Mesendoderm (in vitro differentiated cells): ENCODE measurements at regions not wholly inside any gene's neighbourhood (a gene's known extent, or its start where the extent isn't known, plus 50 kb on each side); places are given as distances from the start of the nearest gene placed in this dataset.

ENCODE experiments used
- DNase-seq: peaks from one replicate; pipeline ENCODE4 v3.0.0; 2013
- H2AK5ac ChIP-seq: 2 replicates; pipeline ENCODE4 v1.6.1; 2013; ENCODE audit warnings: low read length, inconsistent platforms
- H2BK120ac ChIP-seq: 2 replicates; pipeline ENCODE4 v1.6.1; 2013; ENCODE audit warnings: low read depth, mild to moderate bottlenecking, low read length, moderate library complexity, mixed read lengths
- H2BK15ac ChIP-seq: replicated peaks from 2 replicates; pipeline ENCODE4 v1.6.1; 2013; ENCODE audit warnings: low read depth, mild to moderate bottlenecking, moderate library complexity
- H2BK5ac ChIP-seq: 2 replicates; pipeline ENCODE4 v1.6.1; 2013; ENCODE audit warnings: low read length, inconsistent platforms
- H3K18ac ChIP-seq: 2 replicates; pipeline ENCODE4 v1.6.1; 2013; ENCODE audit warnings: mild to moderate bottlenecking, low read length, mixed read lengths
- H3K23ac ChIP-seq: one replicate; pipeline ENCODE4 v1.6.1; 2013; ENCODE audit warnings: low read length
- H3K27ac ChIP-seq: 2 replicates; pipeline ENCODE4 v1.5.1; 2013; ENCODE audit warnings: low read depth, mild to moderate bottlenecking, inconsistent platforms, low read length, moderate library complexity
- H3K27me3 ChIP-seq: 2 replicates; pipeline ENCODE4 v1.6.1; 2013; ENCODE audit warnings: low read length, control low read depth, mild to moderate bottlenecking, inconsistent platforms; ENCODE audit not compliant: insufficient read depth, poor library complexity
- H3K36me3 ChIP-seq: 2 replicates; pipeline ENCODE4 v1.6.1; 2013; ENCODE audit warnings: low read length, inconsistent platforms; ENCODE audit not compliant: control insufficient read depth, insufficient read depth
- H3K4ac ChIP-seq: one replicate; pipeline ENCODE4 v1.6.1; 2013; ENCODE audit warnings: low read depth, mild to moderate bottlenecking, low read length, moderate library complexity
- H3K4me1 ChIP-seq: 2 replicates; pipeline ENCODE4 v1.6.1; 2013; ENCODE audit warnings: low read depth, low read length, inconsistent platforms; ENCODE audit not compliant: control insufficient read depth
- H3K4me2 ChIP-seq: 2 replicates; pipeline ENCODE4 v1.6.1; 2013; ENCODE audit warnings: low read length
- H3K4me3 ChIP-seq: 2 replicates; pipeline ENCODE4 v1.5.1; 2013; ENCODE audit warnings: mild to moderate bottlenecking, low read length
- H3K56ac ChIP-seq: one replicate; pipeline ENCODE4 v1.6.1; 2013; ENCODE audit warnings: low read length
- H3K79me1 ChIP-seq: 2 replicates; pipeline ENCODE4 v1.6.1; 2013; ENCODE audit warnings: low read length, inconsistent platforms
- H3K79me2 ChIP-seq: 2 replicates; pipeline ENCODE4 v1.6.1; 2013; ENCODE audit warnings: mild to moderate bottlenecking, low read length; ENCODE audit not compliant: control insufficient read depth, insufficient read depth
- H3K9ac ChIP-seq: 2 replicates; pipeline ENCODE4 v1.6.1; 2013; ENCODE audit warnings: low read length, inconsistent platforms
- H4K5ac ChIP-seq: one replicate; pipeline ENCODE4 v1.6.1; 2013; ENCODE audit warnings: low read length
- H4K8ac ChIP-seq: one replicate; pipeline ENCODE4 v1.6.1; 2013; ENCODE audit warnings: low read depth, mild to moderate bottlenecking, control low read depth, low read length, moderate library complexity
- WGBS: extraction: QIAGEN DNeasy Blood & Tissue Kit; methylation state at CpG from one replicate; pipeline ENCODE4 v1.1.7; 2013; ENCODE audit warnings: low lambda C conversion rate, missing lambda C conversion rate; ENCODE audit not compliant: insufficient coverage; ENCODE audit errors: extremely low coverage; 5-methylcytosine and 5-hydroxymethylcytosine counted together

DNA sequence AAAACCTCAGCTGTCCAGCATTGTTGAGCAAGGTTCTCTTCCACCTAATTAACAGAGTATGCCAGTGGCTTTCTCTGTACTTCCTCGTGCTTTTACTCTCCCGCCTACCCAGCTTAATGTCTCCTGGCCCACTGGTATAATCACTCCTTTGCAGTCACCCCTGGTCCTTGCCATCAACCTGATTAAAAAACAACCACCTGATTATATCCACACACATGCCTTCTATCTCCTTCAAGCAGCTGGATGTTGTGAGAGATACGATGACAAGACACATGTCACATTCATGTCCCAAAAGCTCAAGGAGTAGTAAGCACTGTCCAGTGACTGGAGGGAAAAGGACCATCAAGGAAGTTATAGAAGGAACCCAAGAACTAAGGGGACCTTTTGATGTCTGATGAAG, 241.3 kb upstream of the GRIP1 start:
- H2AK5ac ChIP-seq = no peak overlapping the region
- H3K4me1 ChIP-seq = no peaks in the 10 kb centered on the region
- no peak for DNase-seq
- no peak overlapping the region for H2BK15ac ChIP-seq
- no peak overlapping the region for H4K8ac ChIP-seq
- H2BK120ac ChIP-seq = no peak overlapping the region
- H3K27me3 ChIP-seq = no peaks in the 10 kb centered on the region
- no peak overlapping the region for H3K4me3 ChIP-seq
- H3K9ac ChIP-seq = no peak overlapping the region
- H3K18ac ChIP-seq = no peak overlapping the region
- H2BK5ac ChIP-seq = no peak overlapping the region
- H3K4ac ChIP-seq = no peak overlapping the region
- H3K23ac ChIP-seq = no peak overlapping the region
- no peak overlapping the region for H4K5ac ChIP-seq
- no peak overlapping the region for H3K56ac ChIP-seq
- H3K36me3 ChIP-seq = no peaks in the 10 kb centered on the region
- no peaks in the 10 kb centered on the region for H3K79me2 ChIP-seq
- H3K4me2 ChIP-seq = no peak overlapping the region
- no CpG with 5 or more reads among the region's 3 CpGs for WGBS
- H3K27ac ChIP-seq = no peak overlapping the region
- no peaks in the 10 kb centered on the region for H3K79me1 ChIP-seq

DNA sequence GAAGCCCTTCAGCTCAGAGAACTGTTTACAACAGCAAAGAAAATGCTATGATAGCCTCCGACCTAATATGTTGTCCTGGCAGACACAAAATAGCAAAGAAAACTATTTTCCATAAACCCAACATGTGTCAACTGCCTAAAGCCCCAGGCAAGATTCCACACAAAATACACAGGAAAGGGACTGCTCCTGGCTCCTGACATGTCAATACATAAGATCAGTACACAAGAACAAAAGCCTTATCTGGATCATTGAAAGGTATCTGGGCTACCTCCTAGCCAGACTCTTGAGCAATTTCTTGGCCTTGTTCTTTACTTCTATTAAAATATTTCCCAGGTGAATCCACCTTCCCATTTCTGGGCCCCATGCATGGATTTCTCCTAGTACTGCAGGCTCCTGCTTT, 242.3 kb upstream of the GRIP1 start:
- no CpG with 5 or more reads among the region's 1 CpG for WGBS
- Histone ChIP-seq H3K27me3 (no peaks in the 10 kb centered on the region), H2BK5ac (no peak overlapping the region), H3K56ac (no peak overlapping the region), H3K18ac (no peak overlapping the region), H3K4ac (no peak overlapping the region), H4K5ac (no peak overlapping the region), H3K79me1 (no peaks in the 10 kb centered on the region), H3K27ac (no peak overlapping the region), H2AK5ac (no peak overlapping the region), H3K36me3 (no peaks in the 10 kb centered on the region), H3K4me2 (no peak overlapping the region), H4K8ac (no peak overlapping the region), H2BK120ac (no peak overlapping the region), H3K4me3 (no peak overlapping the region), H3K9ac (no peak overlapping the region), H3K79me2 (no peaks in the 10 kb centered on the region), H3K23ac (no peak overlapping the region), H3K4me1 (no peaks in the 10 kb centered on the region), H2BK15ac (no peak overlapping the region)
- DNase-seq = no peak

DNA sequence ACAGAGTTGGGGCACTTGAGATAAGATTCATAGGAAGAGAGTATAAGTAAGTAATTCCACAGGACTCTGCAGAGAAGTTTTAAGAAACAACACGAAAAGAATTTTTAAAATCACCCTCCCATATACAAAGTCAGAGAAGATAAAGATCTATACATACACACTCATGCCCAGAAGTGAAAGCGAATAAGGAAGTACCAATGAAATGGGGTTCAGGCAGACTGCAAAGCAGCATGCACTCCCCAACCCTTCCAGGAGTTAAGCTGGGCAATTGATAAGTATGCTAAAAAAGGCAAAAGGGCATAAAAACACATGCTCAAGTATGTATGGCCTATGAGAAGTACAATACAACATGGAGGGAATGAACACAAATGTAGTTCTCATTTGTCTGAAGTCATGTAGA, 246.2 kb upstream of the GRIP1 start:
- H4K5ac ChIP-seq = no peak overlapping the region
- H3K27ac ChIP-seq = no peak overlapping the region
- no peak overlapping the region for H3K9ac ChIP-seq
- H3K4ac ChIP-seq = no peak overlapping the region
- no peak for DNase-seq
- H3K18ac ChIP-seq = no peak overlapping the region
- H2AK5ac ChIP-seq = no peak overlapping the region
- H3K79me1 ChIP-seq = no peaks in the 10 kb centered on the region
- H2BK15ac ChIP-seq = no peak overlapping the region
- H3K56ac ChIP-seq = no peak overlapping the region
- H3K36me3 ChIP-seq = no peaks in the 10 kb centered on the region
- no peaks in the 10 kb centered on the region for H3K27me3 ChIP-seq
- no peaks in the 10 kb centered on the region for H3K79me2 ChIP-seq
- no peak overlapping the region for H3K4me2 ChIP-seq
- no peaks in the 10 kb centered on the region for H3K4me1 ChIP-seq
- no peak overlapping the region for H4K8ac ChIP-seq
- WGBS = no CpG with 5 or more reads among the region's 2 CpGs
- H2BK120ac ChIP-seq = no peak overlapping the region
- no peak overlapping the region for H3K4me3 ChIP-seq
- no peak overlapping the region for H3K23ac ChIP-seq
- H2BK5ac ChIP-seq = no peak overlapping the region

DNA sequence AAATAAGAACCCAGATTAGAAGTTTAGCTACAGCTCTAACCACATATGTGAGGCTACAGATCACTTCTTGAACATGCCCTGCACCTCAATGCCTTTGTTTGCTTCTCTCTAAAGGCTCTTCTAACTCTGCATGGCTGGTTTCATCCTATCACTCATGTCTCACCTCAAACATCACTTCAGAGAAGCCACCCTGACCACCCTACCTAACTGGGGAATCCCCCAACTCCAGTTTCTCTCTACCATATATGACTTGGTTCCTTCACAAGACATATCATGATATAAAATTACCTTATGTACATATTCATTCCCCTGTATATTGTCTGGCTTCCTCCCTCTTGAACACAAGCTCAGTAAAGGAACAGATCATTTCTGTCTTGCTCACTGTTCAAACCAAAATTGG, 250.2 kb upstream of the GRIP1 start:
- Histone ChIP-seq H3K4ac (no peak overlapping the region), H2BK15ac (no peak overlapping the region), H3K27me3 (no peaks in the 10 kb centered on the region), H4K8ac (no peak overlapping the region), H3K36me3 (no peaks in the 10 kb centered on the region), H2AK5ac (no peak overlapping the region), H3K79me1 (no peaks in the 10 kb centered on the region), H3K23ac (no peak overlapping the region), H3K9ac (no peak overlapping the region), H2BK5ac (no peak overlapping the region), H3K79me2 (no peaks in the 10 kb centered on the region), H4K5ac (no peak overlapping the region), H3K4me1 (no peaks in the 10 kb centered on the region), H3K56ac (peak overlapping the region; percentile 7), H2BK120ac (no peak overlapping the region), H3K4me3 (no peak overlapping the region), H3K27ac (no peak overlapping the region), H3K4me2 (no peak overlapping the region), H3K18ac (no peak overlapping the region)
- DNase-seq = no peak

DNA sequence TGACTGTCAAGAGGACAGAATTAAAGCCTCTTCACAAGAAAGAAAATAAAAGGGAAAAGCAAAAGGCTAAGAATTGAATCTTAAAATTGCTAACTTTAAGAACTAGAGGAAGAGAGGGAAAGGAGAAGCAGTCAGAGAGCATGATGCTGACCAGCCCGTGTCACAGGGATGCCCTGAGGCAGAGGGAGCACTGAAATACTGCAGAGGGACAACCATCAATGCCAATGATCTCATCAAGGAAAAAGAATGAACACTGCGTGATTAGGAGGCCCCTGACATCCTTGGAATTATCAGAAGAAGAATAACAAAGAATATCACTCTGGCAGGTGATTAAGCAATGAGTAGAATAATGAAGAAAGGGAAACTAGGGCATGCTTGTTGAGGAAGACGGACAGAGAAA, 252.2 kb upstream of the GRIP1 start:
- H3K4me1 ChIP-seq = no peaks in the 10 kb centered on the region
- WGBS = no CpG with 5 or more reads among the region's 3 CpGs
- no peak overlapping the region for H2AK5ac ChIP-seq
- H3K56ac ChIP-seq = no peak overlapping the region
- H4K5ac ChIP-seq = no peak overlapping the region
- no peak overlapping the region for H2BK5ac ChIP-seq
- no peak overlapping the region for H3K9ac ChIP-seq
- H3K23ac ChIP-seq = no peak overlapping the region
- H3K4ac ChIP-seq = no peak overlapping the region
- H2BK15ac ChIP-seq = no peak overlapping the region
- no peak overlapping the region for H2BK120ac ChIP-seq
- no peak overlapping the region for H3K18ac ChIP-seq
- no peak overlapping the region for H3K4me3 ChIP-seq
- no peaks in the 10 kb centered on the region for H3K36me3 ChIP-seq
- H3K79me1 ChIP-seq = no peaks in the 10 kb centered on the region
- no peaks in the 10 kb centered on the region for H3K79me2 ChIP-seq
- no peak for DNase-seq
- no peak overlapping the region for H3K27ac ChIP-seq
- H3K27me3 ChIP-seq = no peaks in the 10 kb centered on the region
- H4K8ac ChIP-seq = no peak overlapping the region
- no peak overlapping the region for H3K4me2 ChIP-seq

DNA sequence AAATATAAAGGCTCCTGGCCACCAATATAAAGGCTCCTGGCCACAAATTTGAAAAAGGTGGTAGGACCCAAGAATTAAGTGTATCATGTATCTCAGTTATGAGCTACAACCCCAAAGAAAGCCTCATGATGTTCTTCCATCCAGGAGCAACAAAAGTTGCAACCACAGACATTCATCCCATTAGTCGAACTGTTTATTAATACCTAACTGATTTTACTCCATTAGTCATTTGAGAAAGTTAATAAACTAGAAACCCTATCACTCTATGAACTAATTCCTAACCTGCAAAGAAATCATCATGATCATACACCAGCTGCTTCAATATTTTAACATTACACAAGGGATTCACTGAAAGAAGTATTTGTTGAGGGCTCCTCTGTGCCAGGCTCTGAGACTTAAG, 253.2 kb upstream of the GRIP1 start:
- no peak overlapping the region for H3K4ac ChIP-seq
- H2BK5ac ChIP-seq = no peak overlapping the region
- H2BK15ac ChIP-seq = no peak overlapping the region
- no peak overlapping the region for H3K4me3 ChIP-seq
- H2AK5ac ChIP-seq = no peak overlapping the region
- no peak overlapping the region for H3K56ac ChIP-seq
- no peak overlapping the region for H4K5ac ChIP-seq
- H3K79me1 ChIP-seq = no peaks in the 10 kb centered on the region
- H3K79me2 ChIP-seq = no peaks in the 10 kb centered on the region
- no peak overlapping the region for H3K23ac ChIP-seq
- no peak overlapping the region for H3K18ac ChIP-seq
- H3K4me1 ChIP-seq = no peaks in the 10 kb centered on the region
- no peaks in the 10 kb centered on the region for H3K36me3 ChIP-seq
- DNase-seq = no peak
- no peaks in the 10 kb centered on the region for H3K27me3 ChIP-seq
- no peak overlapping the region for H2BK120ac ChIP-seq
- H4K8ac ChIP-seq = no peak overlapping the region
- H3K27ac ChIP-seq = no peak overlapping the region
- H3K4me2 ChIP-seq = no peak overlapping the region
- WGBS = no CpG with 5 or more reads among the region's 1 CpG
- no peak overlapping the region for H3K9ac ChIP-seq
